ENCODE measurements at regions not wholly inside any gene's neighbourhood (a gene's known extent, or its start where the extent isn't known, plus 50 kb on each side); places are given as distances from the start of the nearest gene placed in this dataset.

DNA sequence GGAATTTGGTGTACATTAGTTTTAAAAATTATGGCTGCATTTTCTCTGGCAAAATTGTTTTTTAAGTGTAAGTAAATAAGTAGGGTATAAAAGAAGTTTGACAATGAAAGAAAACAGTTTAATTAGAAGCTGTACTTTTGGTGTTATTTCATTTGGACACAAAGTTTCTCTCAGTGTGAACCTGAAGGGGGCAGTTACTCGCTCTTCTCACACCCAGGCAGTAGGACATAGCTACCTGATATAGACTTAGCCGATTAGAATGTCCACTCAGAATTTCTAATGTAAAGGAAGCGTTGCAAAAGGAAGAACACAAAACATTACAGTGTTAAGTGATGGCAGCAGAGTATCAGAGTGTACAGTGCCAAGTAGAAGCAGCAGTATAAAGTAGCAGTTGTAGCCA, 311.9 kb upstream of the TECRL start:
- TF ChIP-seq, protein P1, sequence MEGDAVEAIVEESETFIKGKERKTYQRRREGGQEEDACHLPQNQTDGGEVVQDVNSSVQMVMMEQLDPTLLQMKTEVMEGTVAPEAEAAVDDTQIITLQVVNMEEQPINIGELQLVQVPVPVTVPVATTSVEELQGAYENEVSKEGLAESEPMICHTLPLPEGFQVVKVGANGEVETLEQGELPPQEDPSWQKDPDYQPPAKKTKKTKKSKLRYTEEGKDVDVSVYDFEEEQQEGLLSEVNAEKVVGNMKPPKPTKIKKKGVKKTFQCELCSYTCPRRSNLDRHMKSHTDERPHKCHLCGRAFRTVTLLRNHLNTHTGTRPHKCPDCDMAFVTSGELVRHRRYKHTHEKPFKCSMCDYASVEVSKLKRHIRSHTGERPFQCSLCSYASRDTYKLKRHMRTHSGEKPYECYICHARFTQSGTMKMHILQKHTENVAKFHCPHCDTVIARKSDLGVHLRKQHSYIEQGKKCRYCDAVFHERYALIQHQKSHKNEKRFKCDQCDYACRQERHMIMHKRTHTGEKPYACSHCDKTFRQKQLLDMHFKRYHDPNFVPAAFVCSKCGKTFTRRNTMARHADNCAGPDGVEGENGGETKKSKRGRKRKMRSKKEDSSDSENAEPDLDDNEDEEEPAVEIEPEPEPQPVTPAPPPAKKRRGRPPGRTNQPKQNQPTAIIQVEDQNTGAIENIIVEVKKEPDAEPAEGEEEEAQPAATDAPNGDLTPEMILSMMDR (IDR thresholded peaks at IDR 0.05) = no peak
- no peak for TF ChIP-seq POLR2A (IDR thresholded peaks at IDR 0.05)
- TF ChIP-seq POLR2AphosphoS5 (IDR thresholded peaks at IDR 0.05; ENCODE audit: insufficient read depth in 1 of 2, low read depth in 1 of 2) = no peak

All from vagina (tissue), 2 donors.